ENCODE measurements at regions not wholly inside any gene's neighbourhood (a gene's known extent, or its start where the extent isn't known, plus 50 kb on each side); places are given as distances from the start of the nearest gene placed in this dataset.

- TF ChIP-seq, protein P1, sequence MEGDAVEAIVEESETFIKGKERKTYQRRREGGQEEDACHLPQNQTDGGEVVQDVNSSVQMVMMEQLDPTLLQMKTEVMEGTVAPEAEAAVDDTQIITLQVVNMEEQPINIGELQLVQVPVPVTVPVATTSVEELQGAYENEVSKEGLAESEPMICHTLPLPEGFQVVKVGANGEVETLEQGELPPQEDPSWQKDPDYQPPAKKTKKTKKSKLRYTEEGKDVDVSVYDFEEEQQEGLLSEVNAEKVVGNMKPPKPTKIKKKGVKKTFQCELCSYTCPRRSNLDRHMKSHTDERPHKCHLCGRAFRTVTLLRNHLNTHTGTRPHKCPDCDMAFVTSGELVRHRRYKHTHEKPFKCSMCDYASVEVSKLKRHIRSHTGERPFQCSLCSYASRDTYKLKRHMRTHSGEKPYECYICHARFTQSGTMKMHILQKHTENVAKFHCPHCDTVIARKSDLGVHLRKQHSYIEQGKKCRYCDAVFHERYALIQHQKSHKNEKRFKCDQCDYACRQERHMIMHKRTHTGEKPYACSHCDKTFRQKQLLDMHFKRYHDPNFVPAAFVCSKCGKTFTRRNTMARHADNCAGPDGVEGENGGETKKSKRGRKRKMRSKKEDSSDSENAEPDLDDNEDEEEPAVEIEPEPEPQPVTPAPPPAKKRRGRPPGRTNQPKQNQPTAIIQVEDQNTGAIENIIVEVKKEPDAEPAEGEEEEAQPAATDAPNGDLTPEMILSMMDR (IDR thresholded peaks at IDR 0.05; ENCODE audit: borderline replicate concordance, extremely low read depth, low read length, poor library complexity, severe bottlenecking), result no peak
- no peak for TF ChIP-seq EZH2 (IDR thresholded peaks at IDR 0.05; ENCODE audit: borderline replicate concordance, low read depth, low read length, severe bottlenecking)
Observed at GRCh38 chr4:126227428-126227827, 912.7 kb downstream of the FAT4 start.
